ENCODE measurements at regions not wholly inside any gene's neighbourhood (a gene's known extent, or its start where the extent isn't known, plus 50 kb on each side); places are given as distances from the start of the nearest gene placed in this dataset.

DNA sequence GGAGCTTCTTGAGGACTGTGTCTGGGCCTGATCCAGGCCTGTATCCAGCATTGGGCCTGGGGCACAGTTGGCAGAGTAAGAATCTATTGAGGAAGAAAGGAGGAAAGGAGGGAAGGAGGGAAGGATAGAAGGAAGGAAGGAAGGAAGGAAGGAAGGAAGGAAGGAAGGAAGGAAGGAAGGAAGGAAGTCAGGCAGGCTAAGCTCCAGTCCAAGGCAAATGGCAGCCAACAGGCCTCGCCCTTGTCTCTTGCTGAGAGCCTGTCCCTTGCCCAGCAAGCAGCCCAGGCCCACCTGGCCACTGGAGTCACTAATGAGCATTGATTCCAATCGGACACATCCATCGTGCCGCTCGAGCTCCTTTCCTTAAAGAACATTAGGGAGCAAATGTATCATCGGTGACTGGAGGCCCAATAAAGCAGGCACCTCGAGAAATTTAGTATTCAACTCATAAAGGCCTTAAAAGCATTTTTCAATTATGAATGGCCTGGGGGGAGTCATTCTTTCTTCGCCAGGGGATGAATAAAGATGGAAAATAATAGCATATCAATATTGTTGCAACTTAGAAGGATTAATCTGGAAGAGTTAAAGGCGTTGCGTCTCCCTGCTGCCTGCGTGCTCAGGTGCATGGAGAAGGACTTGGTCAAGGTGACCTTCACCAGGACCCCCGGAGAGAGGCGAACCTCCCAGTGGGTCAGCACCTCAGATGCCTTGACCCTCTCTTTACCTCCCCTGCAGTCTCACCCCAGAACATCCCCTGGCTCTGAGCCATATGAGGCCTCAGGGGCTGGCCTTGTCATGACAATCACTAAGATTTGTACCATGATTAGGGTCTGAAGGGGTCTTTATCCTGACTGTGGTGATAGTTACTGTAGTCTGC is 144.5 kb upstream of the RUNX3 start:
- no peak for DNase-seq

- no peak for DNase-seq
Measured at GRCh38 chr1:25073640-25074270, 143.7 kb upstream of the RUNX3 start.

- DNase-seq, result no peak
Measured at GRCh38 chr1:25072461-25072860, 142.4 kb upstream of the RUNX3 start.

DNA sequence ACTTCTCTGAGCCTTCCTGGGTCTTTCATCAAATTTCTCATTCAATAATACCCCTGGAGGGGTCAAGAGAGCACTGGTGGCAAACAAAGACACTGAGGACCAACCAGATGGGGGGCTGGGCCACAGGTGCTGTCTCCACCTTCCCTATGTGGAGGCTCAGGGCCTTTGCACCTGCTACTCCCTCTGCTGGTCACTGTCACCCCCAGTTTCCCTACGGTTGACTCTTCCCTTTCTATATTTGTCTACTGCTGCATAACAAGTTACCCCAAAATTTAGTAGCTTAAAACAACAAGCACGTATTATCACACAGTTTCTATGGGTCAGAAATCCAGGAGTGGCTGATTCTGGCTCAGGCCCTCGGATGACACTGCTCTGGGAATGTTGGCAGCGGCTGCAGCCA is 138.8 kb upstream of the RUNX3 start:
- peak; percentile 10 for DNase-seq

- DNase-seq, result no peak
Measured at GRCh38 chr1:25068316-25068715, 138.2 kb upstream of the RUNX3 start.

- DNase-seq, result no peak
Measured at GRCh38 chr1:25067518-25068251, 137.6 kb upstream of the RUNX3 start.

DNA sequence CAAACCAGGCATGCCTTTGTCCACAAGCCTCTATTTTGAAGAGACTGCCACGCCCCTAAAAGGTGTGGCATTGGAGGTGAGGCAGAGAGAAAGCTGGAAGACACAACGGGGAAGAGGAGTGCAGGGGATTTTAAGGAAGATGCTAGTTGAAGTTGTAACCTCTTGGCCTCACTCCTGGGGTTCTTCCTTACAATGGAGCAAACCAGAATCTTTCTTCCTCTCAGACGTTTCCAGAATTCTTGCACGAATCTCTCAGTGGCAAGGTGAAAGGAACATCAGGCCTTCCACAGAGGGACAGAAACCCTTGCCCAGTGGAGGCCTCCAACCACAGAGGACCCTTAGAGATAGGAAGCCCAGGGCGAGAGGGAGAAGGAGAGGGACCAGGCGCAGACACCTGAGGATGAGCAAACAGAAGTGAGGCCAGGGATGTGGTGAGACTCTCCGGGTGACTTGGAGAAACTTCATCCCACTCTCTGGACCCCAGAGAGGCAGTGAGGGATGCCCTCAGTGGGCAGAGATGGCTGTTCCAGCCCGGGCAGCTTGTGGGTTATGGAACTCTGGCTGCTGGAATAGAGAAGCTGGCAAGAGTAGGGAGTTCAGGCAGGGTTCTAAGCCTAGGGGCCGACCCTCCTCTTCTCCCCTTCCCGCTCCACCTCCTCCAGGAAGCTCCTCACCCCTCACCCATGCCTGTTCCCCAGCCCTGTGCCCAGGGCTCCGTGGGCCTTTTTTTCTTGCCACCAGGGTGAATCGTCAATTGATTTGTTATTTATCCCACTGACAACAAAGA is 136.8 kb upstream of the RUNX3 start:
- DNase-seq, result no peak

DNA sequence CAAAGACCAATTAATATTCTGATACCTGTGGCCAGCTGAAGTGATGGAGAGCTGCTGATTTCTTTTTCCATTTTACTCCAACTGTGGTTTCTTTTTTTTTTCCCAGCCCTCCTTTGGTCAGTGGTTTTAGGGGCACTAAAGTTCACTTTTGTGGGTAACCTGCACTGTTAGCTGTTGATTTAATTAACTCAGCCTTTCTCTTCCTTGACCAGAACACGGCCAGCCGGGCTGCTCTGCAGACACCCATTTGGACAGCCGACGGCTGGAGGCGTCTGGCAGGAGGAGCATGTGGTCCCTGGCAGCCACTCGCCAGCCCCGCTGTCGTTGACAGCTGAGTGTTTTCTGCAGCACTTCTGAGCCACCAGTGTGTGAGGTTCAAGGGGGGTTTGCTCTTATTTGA is 136.2 kb upstream of the RUNX3 start:
- DNase-seq, result no peak

- peak; percentile 72 for DNase-seq
Measured at GRCh38 chr1:25065795-25066238, 135.7 kb upstream of the RUNX3 start.

DNA sequence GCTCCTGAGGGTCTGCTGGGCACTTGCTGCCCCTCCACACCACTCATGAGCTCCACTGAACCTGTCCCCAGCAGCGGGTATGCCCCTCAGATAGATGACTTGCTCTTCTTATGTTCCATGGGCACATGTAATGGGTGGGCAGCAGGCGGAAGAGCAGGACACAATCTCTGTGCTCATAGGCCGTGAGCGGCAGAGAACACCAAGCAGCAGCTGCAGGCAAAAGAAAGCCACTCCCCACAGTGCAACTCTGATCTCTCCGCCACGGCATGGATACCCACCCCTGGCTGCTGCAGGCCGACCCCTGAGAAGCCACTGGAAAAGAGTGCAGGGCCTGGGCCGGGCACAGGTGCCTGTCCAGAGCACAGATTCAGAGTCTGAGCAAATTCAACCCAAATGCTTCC is 135.2 kb upstream of the RUNX3 start:
- no peak for DNase-seq

DNA sequence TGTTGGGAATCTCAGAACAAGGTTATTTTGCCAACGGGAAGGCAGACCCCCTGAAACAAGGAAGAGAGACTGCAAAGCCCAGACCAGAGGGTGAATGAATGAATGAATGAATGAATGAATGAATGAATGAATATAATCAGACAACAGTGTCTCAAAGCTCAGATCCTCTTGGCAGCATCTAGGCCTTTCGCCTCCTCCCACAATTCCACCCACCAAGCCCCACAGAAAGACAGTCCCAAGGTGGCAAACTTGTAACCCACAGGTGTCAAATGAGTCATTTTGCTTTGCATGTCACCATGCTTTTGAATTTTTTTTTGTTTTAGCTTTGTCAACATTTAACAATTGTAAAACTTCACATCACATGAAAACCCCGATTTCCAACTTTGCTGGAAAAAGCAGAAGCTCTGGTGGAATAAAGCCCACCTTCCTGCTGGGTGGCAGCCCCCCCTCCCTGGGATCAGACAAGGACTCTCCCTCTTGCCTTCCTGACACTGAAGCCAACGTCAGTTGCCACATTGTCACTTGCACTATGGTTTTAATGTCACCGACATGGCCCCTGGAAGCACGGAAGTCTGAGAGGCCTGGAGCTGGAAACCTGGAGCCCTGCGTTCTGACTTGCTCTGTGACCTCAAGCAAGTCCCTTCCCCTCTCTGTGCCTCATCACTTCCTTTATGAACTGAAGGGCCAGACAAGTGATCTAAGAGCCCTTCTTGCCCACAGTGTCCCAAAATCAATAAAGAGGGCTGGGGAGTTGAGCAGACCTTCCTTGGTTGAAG is 134.6 kb upstream of the RUNX3 start:
- DNase-seq, result peak; percentile 50

DNA sequence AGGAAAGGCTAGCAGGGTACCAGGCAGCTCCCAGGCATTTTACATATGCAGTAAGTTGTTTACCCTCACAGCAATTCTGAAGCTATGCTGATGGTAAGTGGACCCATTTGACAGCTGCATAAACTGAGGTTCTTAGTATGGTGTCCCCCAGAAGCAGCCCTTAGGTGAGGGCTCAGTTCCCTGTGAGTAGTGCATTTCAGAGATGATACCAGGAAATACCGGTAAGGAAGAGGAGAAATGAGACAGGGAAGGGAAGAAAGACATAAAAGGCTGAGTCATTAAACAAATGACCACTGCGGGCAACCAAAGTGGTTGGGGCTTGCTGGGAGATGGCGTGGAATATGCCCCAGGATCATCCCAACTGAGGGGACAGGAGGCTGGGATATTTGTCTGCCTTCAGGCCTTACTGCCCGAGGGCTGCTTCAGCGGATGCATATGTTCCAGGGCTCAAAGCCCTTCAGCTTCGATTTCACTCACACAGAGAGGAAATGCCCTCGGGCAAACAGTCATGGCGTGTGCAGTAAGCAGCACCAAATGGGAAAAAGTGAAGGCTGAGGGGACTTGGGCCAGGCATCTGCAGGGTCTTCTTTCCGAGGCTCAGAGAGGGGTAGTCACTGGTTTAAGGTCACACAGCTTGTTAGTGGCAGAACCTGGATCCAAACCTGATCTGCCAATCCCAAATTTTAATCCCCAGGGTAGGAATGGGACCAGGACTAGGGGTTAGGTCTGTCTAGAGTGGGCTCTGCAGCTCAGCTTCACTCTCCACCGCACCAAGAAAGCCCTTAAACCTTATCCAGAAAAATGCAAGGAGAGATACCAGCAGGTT is 133.7 kb upstream of the RUNX3 start:
- DNase-seq, result no peak

DNA sequence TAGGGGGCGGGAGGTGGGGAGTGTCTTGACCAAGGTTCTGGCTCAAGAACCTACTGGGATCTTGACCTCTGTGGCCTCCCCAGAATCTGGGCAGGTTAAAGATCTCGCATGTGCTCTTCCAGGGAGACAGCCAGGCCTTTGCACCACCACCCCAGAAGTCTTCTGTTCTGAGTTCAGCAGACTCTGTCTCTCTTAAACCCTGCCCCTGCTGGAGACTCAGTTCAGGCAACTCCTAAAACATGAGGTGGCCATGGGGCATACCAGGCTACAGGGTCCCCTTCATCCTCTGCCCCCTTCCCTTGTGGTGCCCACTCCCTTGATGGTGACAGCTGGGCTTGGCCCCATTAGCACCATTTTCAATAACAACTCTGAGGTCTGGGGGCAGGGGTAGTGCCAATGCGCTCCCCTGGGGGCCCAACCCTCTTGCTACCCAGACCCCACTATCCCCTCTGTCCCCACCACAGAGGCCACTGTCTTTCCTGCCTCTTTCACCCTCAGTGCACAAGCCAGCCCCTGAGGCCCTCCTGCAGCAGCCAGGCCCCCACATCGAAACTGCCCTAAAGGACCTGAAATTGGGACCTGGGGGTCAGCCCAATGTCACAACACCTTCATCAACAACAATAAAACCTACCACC is 132.7 kb upstream of the RUNX3 start:
- no peak for DNase-seq

- DNase-seq, result no peak
Measured at GRCh38 chr1:25061261-25061995, 131.4 kb upstream of the RUNX3 start.

DNA sequence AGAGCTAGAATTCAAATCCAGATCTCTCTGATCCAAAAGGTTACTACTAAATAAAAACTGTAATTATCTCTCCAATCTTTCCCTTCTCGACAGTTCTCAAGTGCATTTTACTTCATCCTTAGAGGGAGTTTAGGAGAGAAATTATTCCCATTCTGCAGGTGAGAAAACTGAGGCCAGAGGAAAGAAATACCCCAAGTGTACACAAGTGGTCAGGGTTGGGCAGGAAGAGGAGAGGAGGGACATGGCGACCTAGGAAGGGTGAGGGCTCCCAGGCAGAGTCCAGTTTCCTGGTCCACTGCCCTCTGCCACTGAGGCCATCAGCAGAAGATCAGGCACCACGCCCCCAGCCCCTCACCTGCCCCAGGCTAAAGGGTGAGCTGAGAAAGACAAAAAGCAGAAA is 127.1 kb upstream of the RUNX3 start:
- no peak for DNase-seq

DNA sequence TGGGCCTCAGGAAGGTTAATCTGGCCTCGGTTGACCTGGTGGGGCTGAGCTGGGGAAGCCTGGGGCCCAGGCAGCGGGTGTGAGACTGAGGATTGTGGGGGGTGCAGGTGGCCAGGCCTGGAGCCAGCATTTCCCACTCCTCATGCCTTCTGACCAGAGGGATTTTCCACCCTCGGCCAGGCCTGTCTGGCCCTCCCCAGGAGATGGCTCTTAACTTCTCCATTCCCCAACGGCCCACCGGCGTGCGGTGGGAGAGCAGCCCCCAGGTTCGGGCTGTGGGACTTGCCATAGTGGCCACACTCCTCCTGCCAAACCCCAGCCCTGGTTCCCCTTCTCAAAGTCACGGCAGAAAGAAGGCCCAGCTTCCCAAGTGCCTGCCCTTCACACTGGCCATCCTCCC is 126.5 kb upstream of the RUNX3 start:
- DNase-seq, result no peak

GRCh38 chr1:25055961-25056360 is 125.9 kb upstream of the RUNX3 start:
- DNase-seq, result no peak

DNA sequence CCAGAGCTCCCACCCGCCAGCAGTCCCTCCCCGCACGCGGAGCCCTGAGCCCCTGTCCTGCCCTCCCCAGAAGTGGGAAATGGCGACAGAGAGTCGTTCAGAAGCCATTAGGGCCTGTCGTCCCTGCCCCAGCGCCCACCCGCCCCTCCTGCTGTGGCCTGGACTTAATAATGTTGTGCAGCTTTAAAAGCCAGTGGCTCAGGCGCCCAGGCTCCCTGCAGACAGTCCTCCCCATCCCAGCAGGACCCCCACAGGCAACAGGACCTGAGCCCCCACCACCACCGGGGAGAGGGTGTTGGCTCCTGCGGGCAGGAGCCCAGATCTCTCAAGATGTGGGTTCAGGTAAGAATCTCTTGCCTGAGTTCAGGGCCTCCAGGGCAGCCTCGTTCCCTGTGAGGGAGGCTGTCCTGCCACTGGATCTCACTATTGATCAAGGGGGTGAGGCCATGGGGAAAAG is 125.3 kb upstream of the RUNX3 start:
- no peak for DNase-seq

DNA sequence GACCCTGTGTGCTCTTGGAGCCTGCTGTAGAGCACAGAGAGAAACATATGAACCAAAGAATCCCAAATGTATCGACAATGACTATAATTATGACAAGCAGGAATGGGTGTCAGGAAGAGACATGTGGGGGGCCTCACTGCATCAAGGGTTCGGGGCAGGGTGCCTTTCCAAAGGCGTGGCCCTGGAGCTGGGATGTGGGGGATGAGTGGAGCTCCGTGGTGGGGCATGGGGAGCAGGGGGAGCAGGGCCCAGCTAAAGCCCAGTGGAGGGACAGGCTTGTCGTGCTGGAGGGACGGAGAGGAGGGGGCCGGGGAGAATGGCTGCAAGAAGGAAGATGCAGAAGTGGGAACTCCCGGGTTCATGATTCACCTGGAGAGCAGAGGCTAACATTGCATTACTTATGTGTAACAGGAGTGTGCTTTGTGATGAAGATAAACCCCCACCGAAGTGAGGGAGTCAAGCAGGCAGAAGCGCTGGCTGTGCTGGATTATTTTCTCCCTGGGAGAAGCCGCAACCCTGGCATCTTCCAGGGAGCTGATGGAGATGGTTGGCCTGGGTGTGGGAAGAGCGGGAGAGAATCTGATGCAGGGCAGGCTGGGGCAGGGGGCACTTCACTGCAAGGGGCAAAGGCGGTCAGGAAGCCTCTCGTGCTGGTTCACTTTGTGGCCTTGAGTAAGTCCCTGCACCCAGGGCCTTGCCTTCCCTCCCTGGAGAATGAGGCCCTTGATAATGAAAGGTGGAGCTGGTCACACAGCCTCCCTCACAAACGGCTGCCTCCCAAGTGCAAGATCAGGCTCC is 124.6 kb upstream of the RUNX3 start:
- no peak for DNase-seq

Measured in CD4-positive, alpha-beta T cell treated with Interleukin-12 subunit alpha and Interleukin-12 subunit beta, for 1 hour (primary cell).